PFSK-1 (cell line): ENCODE measurements at regions not wholly inside any gene's neighbourhood (a gene's known extent, or its start where the extent isn't known, plus 50 kb on each side); places are given as distances from the start of the nearest gene placed in this dataset.

Experiments
- POLR2AphosphoS5 ChIP-seq: IDR thresholded peaks from 2 replicates; pipeline ENCODE4 v1.6.1; 2012; ENCODE audit warnings: low read depth, mild to moderate bottlenecking, control low read depth, low read length, moderate library complexity
- TAF1 ChIP-seq: IDR thresholded peaks from 2 replicates; pipeline ENCODE4 v1.6.1; 2012; ENCODE audit warnings: low read length, control low read depth, borderline replicate concordance; ENCODE audit not compliant: insufficient read depth
- TF ChIP-seq, protein P1 (sequence below), 2 experiments: IDR thresholded peaks; 2 replicates each; pipeline versions ENCODE4 v1.6.1 to v1.8.0; 2011 to 2012; ENCODE audit warnings: low read depth in 2 of 2, low read length in 2 of 2, control low read depth in 1 of 2, inconsistent platforms in 1 of 2, mild to moderate bottlenecking in 1 of 2, moderate library complexity in 1 of 2; ENCODE audit not compliant: insufficient read depth in 1 of 2

DNA sequence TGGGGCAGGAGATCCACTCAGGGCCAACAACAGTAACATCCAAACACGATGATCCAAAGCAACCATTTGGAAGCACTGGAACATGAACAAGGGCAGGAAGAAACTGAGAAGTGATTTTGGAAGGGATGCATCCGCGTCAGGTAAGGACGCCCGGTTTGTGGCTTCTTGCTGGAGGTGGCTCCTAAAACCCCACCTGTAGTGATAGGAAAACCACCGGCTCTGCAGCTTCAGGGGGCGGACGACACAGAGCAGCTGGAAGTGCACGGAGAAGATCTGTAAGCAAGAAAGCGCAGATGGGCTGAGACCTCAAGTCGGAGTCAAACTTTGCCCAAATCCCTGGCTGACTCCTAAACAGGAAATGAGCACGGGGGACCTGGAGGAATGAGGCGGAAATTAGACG is 1066.1 kb downstream of the BRD1 start:
- TF ChIP-seq TAF1 (no peak), POLR2AphosphoS5 (no peak)
- TF ChIP-seq, protein P1, sequence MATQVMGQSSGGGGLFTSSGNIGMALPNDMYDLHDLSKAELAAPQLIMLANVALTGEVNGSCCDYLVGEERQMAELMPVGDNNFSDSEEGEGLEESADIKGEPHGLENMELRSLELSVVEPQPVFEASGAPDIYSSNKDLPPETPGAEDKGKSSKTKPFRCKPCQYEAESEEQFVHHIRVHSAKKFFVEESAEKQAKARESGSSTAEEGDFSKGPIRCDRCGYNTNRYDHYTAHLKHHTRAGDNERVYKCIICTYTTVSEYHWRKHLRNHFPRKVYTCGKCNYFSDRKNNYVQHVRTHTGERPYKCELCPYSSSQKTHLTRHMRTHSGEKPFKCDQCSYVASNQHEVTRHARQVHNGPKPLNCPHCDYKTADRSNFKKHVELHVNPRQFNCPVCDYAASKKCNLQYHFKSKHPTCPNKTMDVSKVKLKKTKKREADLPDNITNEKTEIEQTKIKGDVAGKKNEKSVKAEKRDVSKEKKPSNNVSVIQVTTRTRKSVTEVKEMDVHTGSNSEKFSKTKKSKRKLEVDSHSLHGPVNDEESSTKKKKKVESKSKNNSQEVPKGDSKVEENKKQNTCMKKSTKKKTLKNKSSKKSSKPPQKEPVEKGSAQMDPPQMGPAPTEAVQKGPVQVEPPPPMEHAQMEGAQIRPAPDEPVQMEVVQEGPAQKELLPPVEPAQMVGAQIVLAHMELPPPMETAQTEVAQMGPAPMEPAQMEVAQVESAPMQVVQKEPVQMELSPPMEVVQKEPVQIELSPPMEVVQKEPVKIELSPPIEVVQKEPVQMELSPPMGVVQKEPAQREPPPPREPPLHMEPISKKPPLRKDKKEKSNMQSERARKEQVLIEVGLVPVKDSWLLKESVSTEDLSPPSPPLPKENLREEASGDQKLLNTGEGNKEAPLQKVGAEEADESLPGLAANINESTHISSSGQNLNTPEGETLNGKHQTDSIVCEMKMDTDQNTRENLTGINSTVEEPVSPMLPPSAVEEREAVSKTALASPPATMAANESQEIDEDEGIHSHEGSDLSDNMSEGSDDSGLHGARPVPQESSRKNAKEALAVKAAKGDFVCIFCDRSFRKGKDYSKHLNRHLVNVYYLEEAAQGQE (IDR thresholded peaks at IDR 0.05; ENCODE audit: insufficient read depth in 1 of 2, low read depth in 2 of 2, low read length in 2 of 2): no peak
